ENCODE measurements at regions not wholly inside any gene's neighbourhood (a gene's known extent, or its start where the extent isn't known, plus 50 kb on each side); places are given as distances from the start of the nearest gene placed in this dataset.

DNA sequence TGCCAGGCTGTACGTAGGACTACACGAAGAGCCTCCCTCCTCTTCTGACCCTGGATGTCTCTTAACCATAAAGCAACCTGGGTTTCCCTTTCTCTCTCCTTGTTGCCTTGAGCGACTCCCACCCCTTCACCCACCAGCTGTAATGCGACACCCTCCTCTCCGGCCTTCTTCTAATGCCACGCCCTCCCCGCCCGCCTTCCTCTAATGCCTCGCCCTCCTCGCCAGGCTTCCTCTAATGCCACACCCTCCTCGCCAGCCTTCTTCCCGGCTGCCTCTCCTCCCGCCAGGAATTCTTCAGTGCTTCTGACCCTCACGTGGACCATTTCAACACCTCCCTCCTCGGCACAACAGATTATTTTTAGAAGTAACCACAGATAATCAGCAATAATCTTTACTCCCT, 348.5 kb upstream of the SHH start:
- 0 out of 22 replicates have a peak, but pooled peaks cover 0 to 4% (median 0%) of the 10 kb centered on the region in 11 experiments for H3K9me3 ChIP-seq (replicated peaks in 1 of 11)
- no peaks in the 10 kb centered on the region; a peak in 1 of 22 replicates for H4K20me1 ChIP-seq
- peak overlapping the region in 4 of 11 experiments; percentile 22 to 32 (median 30); a peak in 3 of 22 replicates for H3K4me2 ChIP-seq
- H3K36me3 ChIP-seq, result no peaks in the 10 kb centered on the region
- no peaks in the 10 kb centered on the region for H3K27me3 ChIP-seq
- no peak overlapping the region for H3K9ac ChIP-seq
- no peak for TF ChIP-seq Cebpa-rat (IDR thresholded peaks at IDR 0.05)
- peaks cover 0 to 4% (median 0%) of the 10 kb centered on the region in 10 experiments; a peak in 2 of 20 replicates for H3K4me1 ChIP-seq
- H3K4me3 ChIP-seq, result no peak overlapping the region
- H3K27ac ChIP-seq, result no peak overlapping the region

GRCh38 chr7:156158693-156159092, 346.4 kb upstream of the SHH start:
- TF ChIP-seq Cebpa-rat (IDR thresholded peaks at IDR 0.05), result no peak
- H3K36me3 ChIP-seq, result no peaks in the 10 kb centered on the region
- no peak overlapping the region for H3K9ac ChIP-seq
- H3K9me3 ChIP-seq (replicated peaks in 1 of 11), result peaks cover 0 to 6% (median 2%) of the 10 kb centered on the region in 11 experiments; a peak in 8 of 22 replicates
- H3K4me1 ChIP-seq, result peaks cover 0 to 4% (median 0%) of the 10 kb centered on the region in 10 experiments; a peak in 2 of 20 replicates
- no peak overlapping the region for H3K4me3 ChIP-seq
- no peaks in the 10 kb centered on the region; a peak in 1 of 22 replicates for H4K20me1 ChIP-seq
- H3K27me3 ChIP-seq, result no peaks in the 10 kb centered on the region
- no peak overlapping the region for H3K4me2 ChIP-seq
- no peak overlapping the region for H3K27ac ChIP-seq

DNA sequence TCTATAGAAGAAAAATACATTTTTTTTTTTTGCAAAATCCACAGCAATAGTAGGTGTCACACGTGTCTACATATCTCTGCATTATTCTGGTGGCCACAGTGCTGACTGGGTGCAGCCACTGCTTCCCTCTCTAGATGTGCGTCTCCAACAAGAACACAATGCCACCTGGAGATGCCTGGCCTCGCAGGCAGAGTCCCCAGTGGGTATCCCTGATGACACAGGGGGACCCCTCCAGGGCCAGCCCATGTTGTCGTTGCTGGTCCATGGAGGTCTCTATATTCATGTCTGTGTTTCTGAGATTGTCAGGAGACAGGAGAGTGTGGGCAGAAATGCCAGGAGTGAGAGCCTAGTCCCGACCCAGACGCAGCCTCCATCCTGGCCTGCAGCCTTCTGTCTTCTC, 345.9 kb upstream of the SHH start:
- TF ChIP-seq Cebpa-rat (IDR thresholded peaks at IDR 0.05), result no peak
- Histone ChIP-seq H3K4me3 (no peak overlapping the region), H4K20me1 (no peaks in the 10 kb centered on the region; a peak in 1 of 22 replicates), H3K4me1 (peaks cover 0 to 4% (median 0%) of the 10 kb centered on the region in 10 experiments; a peak in 2 of 20 replicates), H3K4me2 (no peak overlapping the region), H3K27ac (no peak overlapping the region), H3K36me3 (no peaks in the 10 kb centered on the region), H3K9me3 (replicated peaks in 1 of 11) (peaks cover 0 to 11% (median 5%) of the 10 kb centered on the region in 11 experiments; a peak in 8 of 22 replicates), H3K27me3 (no peaks in the 10 kb centered on the region), H3K9ac (no peak overlapping the region)

DNA sequence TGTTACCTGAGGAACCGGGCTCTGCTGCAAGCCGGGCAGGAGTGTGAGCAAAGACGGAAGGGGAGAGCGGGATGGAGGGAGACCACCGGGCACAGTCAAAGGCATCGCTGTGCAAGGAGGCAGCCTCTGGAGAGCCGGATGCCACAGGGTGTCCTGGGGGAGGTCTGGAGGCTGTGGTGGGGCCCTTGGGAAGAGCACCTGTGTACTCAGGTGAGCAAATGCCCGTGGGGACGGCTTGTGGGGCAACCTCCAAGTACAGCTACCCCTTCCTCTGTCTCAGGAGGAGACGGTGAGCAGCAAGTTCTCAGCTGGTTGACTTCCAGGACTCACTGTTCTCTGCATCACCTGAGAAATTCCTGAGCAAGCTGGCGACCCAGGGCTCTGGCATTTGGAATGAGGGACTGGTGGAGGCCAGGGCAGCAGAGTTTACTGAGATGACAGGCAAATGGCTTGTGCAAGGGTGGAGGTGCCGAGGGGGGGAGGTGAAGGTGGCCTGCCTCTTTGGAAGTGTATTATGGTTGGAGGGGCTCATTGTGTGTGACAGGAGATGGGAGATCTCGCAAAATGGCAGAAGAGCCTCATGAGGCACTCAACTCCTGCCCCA, 345.2 kb upstream of the SHH start:
- Histone ChIP-seq H3K4me1 (peaks cover 0 to 4% (median 0%) of the 10 kb centered on the region in 10 experiments; a peak in 2 of 20 replicates), H3K9ac (no peak overlapping the region), H3K27me3 (no peaks in the 10 kb centered on the region), H3K27ac (no peak overlapping the region), H3K36me3 (no peaks in the 10 kb centered on the region), H3K4me2 (no peak overlapping the region), H3K4me3 (no peak overlapping the region), H3K9me3 (replicated peaks in 1 of 11) (peaks cover 0 to 11% (median 5%) of the 10 kb centered on the region in 11 experiments; a peak in 8 of 22 replicates), H4K20me1 (no peaks in the 10 kb centered on the region; a peak in 1 of 22 replicates)
- TF ChIP-seq Cebpa-rat (IDR thresholded peaks at IDR 0.05), result no peak

DNA sequence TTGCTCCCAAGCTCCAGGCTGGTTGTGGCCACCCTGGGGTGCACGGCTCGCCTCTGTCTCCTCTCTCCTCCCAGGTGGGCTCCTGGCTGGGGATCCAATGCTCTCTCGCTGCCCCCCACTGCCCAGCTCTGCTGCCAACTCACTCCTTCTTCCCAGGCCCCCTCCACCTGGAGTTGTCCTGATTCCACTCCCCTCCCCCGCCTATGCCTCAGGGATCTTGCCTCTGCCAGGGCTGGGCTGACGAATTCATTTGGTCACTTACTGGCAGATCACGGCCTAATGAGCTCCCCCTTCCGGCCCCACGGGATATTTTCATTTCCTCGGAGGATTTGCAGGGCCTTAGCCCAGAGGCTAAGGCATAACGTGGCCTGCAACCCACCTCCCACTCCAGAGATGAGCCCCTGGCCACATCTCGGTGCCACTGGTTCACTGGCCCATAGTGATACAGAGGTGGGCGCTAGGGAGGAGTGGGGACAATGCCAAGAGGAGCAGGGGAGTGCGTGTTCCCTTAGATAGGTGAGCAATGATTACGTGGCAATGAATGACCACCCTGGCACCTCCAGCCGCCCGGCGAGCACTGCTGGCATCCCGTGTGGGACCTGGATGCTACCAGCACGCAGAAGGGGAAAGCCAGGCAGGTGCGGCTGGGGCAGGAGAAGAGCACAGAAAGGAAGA, 344.6 kb upstream of the SHH start:
- peaks cover 0 to 11% (median 5%) of the 10 kb centered on the region in 11 experiments; a peak in 8 of 22 replicates for H3K9me3 ChIP-seq (replicated peaks in 1 of 11)
- H3K4me2 ChIP-seq, result no peak overlapping the region
- no peak for TF ChIP-seq Cebpa-rat (IDR thresholded peaks at IDR 0.05)

DNA sequence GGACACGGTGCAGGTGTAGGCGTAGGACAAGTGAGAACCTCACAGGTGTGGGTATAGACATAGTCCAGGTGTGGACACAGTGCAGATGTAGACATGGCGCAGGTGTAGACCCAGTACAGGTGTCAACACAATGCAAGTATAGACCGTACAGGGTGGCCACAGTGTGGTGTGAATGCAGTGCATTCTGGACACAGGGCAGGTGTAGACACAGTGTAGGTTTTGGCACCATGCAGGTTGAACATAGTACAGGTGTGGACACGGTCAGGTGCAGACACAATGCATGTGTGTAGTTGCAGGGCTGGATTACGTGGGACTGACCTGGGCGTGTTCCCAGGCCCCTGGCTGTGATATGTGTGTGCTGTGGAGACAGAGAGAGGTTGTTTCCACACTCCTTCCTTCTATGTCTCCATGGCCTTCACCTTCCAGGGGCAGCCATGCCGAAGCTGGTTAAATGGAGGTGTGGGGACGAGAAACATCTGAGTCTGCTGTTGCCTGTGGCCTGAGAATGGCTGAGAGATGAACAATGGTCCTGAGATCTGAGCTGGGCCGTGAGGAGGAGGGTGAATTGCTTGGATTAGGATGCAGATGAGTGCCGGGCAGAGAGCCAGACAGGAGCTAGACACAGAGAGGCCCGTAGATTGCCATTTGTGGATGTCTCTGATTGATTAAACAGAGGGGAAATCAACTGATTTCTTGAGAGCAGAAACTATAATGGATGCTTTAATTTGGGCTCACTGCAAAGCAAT, 343.9 kb upstream of the SHH start:
- Histone ChIP-seq H4K20me1 (no peaks in the 10 kb centered on the region; a peak in 1 of 22 replicates), H3K36me3 (no peaks in the 10 kb centered on the region), H3K9me3 (replicated peaks in 1 of 11) (peaks cover 0 to 11% (median 5%) of the 10 kb centered on the region in 11 experiments; a peak in 8 of 22 replicates), H3K27me3 (no peaks in the 10 kb centered on the region), H3K9ac (no peak overlapping the region), H3K4me3 (no peak overlapping the region), H3K4me2 (no peak overlapping the region), H3K4me1 (peaks cover 0 to 4% (median 0%) of the 10 kb centered on the region in 10 experiments; a peak in 2 of 20 replicates), H3K27ac (no peak overlapping the region)
- no peak for TF ChIP-seq Cebpa-rat (IDR thresholded peaks at IDR 0.05)

More for the DNA sequence above, 344.6 kb upstream of the SHH start:
- Histone ChIP-seq H3K4me1 (peaks cover 0 to 4% (median 0%) of the 10 kb centered on the region in 10 experiments; a peak in 2 of 20 replicates), H4K20me1 (no peaks in the 10 kb centered on the region; a peak in 1 of 22 replicates), H3K36me3 (no peaks in the 10 kb centered on the region), H3K9ac (no peak overlapping the region), H3K27ac (no peak overlapping the region), H3K4me3 (no peak overlapping the region), H3K27me3 (no peaks in the 10 kb centered on the region)

DNA sequence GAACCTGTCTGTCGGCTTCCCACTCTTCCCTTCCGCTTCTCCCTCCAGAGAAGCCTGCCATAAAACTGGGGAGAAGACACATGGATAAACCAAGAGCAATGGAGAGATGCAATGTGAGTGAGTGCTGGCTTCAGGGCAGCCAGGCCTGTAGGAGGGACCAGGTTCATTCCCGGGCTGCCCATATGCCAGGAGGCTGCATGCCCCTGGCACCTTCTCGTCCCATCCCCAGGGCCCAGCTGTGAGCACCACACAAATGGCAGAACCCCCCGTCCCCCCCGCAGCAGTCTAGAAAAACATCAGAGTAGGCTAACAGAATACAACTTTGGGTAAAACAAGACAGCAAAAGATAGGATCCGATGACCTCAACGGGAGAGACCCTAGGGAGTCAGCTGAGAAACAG, 341.3 kb upstream of the SHH start:
- H3K9ac ChIP-seq, result no peak overlapping the region
- H3K36me3 ChIP-seq, result no peaks in the 10 kb centered on the region
- no peak overlapping the region for H3K4me3 ChIP-seq
- no peak for TF ChIP-seq Cebpa-rat (IDR thresholded peaks at IDR 0.05)
- H3K27me3 ChIP-seq, result no peaks in the 10 kb centered on the region
- H3K4me1 ChIP-seq, result no peaks in the 10 kb centered on the region
- no peak overlapping the region for H3K27ac ChIP-seq
- H3K4me2 ChIP-seq, result no peak overlapping the region
- H3K9me3 ChIP-seq (replicated peaks in 1 of 11), result peaks cover 0 to 11% (median 5%) of the 10 kb centered on the region in 11 experiments; a peak in 8 of 22 replicates
- no peaks in the 10 kb centered on the region for H4K20me1 ChIP-seq

- Histone ChIP-seq H3K36me3 (no peaks in the 10 kb centered on the region), H4K20me1 (no peaks in the 10 kb centered on the region), H3K9me3 (replicated peaks in 1 of 11) (peaks cover 0 to 11% (median 5%) of the 10 kb centered on the region in 11 experiments; a peak in 8 of 22 replicates), H3K27ac (no peak overlapping the region), H3K27me3 (no peaks in the 10 kb centered on the region), H3K4me1 (no peaks in the 10 kb centered on the region), H3K4me3 (no peak overlapping the region), H3K9ac (no peak overlapping the region), H3K4me2 (no peak overlapping the region)
- TF ChIP-seq Cebpa-rat (IDR thresholded peaks at IDR 0.05), result no peak
These were observed 340.1 kb upstream of the SHH start for GRCh38 chr7:156152390-156152789.

DNA sequence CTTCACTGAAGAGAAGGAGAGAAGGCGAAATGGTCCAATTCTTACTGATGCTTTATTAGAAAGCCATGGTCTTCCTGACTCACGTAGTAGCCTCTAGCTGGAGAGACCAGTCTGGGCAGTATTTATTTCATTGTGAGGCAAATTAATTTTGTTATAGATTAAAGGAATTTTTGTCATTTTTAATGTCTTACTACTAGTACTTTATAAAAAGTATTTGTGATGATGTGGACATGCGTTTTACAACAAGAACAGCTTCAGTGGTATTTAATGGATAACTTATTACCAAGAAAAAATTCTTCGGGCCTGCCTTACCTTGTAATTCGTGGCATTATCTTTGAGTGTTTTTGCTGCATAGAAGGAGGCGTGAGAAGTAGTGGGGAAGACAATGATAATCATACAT, 339.4 kb upstream of the SHH start:
- Histone ChIP-seq H3K4me1 (no peaks in the 10 kb centered on the region), H3K4me2 (no peak overlapping the region), H3K4me3 (no peak overlapping the region), H3K9ac (no peak overlapping the region), H3K9me3 (replicated peaks in 1 of 11) (peaks cover 0 to 11% (median 5%) of the 10 kb centered on the region in 11 experiments; a peak in 8 of 22 replicates), H4K20me1 (no peaks in the 10 kb centered on the region), H3K27me3 (no peaks in the 10 kb centered on the region), H3K27ac (no peak overlapping the region), H3K36me3 (no peaks in the 10 kb centered on the region)
- no peak for TF ChIP-seq Cebpa-rat (IDR thresholded peaks at IDR 0.05)

Measured in BLaER1 treated with 17β-estradiol and CSF1 and Interleukin-3, amounts not matched to agents 10 nM and 100 nM (cell line).